ENCODE measurements at regions not wholly inside any gene's neighbourhood (a gene's known extent, or its start where the extent isn't known, plus 50 kb on each side); places are given as distances from the start of the nearest gene placed in this dataset.

GRCh38 chr22:49042066-49042465 is 785.6 kb downstream of the BRD1 start:
- no peak for TF ChIP-seq CTCF (IDR thresholded peaks at IDR 0.05; ENCODE audit: borderline replicate concordance, insufficient read depth, low read depth, low read length)

GRCh38 chr22:49040754-49041467 is 786.8 kb downstream of the BRD1 start:
- H3K4me3 ChIP-seq (ENCODE audit: low read depth, low read length) = no peak overlapping the region
- no peak for TF ChIP-seq CTCF (IDR thresholded peaks at IDR 0.05; ENCODE audit: borderline replicate concordance, insufficient read depth, low read depth, low read length)

More at GRCh38 chr22:49042066-49042465, 785.6 kb downstream of the BRD1 start:
- no peak overlapping the region for H3K4me3 ChIP-seq (ENCODE audit: low read depth, low read length)

DNA sequence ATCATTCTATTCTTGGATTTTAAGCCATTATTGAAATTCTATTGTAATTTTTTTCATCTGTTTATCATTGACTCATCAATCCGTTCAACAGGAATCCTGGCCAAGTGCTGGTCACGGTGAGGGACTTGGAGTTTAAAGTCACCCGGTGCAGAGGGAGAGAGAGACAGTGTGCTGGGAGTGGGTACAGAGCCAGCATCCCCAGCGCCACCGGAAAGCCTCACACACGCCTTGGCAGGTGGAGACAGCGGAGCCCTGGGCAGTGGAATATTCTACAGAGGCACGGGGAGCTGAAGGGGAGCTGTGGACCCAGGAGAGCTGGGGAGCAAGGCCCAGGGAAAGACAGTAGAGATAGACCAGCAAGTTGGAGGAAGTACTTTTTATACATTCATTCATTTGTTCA is 787.6 kb downstream of the BRD1 start:
- no peak overlapping the region for H3K4me3 ChIP-seq (ENCODE audit: low read depth, low read length)
- TF ChIP-seq CTCF (IDR thresholded peaks at IDR 0.05; ENCODE audit: borderline replicate concordance, insufficient read depth, low read depth, low read length) = no peak

DNA sequence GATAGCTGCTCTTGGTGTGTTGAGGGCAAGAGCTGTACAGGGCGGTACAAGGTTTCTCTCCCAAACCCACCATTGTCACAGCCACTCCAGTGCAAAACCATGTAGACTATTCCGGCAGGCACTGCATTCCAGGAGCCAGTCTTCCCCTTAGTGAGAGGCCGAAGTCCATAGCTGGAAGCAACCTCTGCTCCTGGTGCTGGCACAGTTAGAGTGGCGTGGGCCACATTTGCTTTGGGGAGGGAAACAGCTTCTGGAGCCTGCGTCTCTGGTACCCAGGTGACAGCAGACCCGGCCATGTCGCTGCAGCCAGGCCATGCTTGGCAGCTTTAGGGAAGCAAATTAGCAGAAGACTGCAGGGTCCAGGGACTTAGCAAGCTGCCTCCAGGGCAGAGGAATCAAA is 788.0 kb downstream of the BRD1 start:
- no peak for TF ChIP-seq CTCF (IDR thresholded peaks at IDR 0.05; ENCODE audit: borderline replicate concordance, insufficient read depth, low read depth, low read length)
- no peak overlapping the region for H3K4me3 ChIP-seq (ENCODE audit: low read depth, low read length)

DNA sequence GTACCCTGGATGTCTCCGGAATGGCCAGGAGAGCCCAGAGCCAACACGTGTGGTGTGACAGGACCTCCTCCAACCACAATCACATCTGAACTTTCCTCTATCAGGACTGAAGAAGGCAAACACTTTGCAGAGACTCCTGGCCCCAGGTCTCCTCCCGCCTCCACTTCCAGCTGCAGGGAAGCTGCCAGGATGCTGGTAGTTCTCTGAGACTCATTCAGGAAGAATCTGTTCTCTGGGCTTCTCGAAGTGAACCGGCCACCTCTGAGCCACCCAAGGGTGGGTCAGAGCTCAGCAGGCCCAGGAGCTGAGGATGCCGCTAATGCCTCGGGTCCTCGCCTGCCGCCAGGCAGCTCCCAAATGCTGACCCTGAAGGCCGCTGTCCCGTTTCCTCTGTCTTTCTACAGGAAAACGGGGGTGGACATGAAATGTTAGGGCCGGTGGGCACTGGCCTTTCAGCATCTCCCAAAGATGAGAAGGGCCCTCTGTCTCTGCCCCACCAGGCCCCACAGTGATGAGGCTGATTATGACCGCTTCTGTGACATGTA is 789.9 kb downstream of the BRD1 start:
- no peak for TF ChIP-seq CTCF (IDR thresholded peaks at IDR 0.05; ENCODE audit: borderline replicate concordance, insufficient read depth, low read depth, low read length)
- no peak overlapping the region for H3K4me3 ChIP-seq (ENCODE audit: low read depth, low read length)

- H3K4me3 ChIP-seq (ENCODE audit: low read depth, low read length) = no peak overlapping the region
- no peak for TF ChIP-seq CTCF (IDR thresholded peaks at IDR 0.05; ENCODE audit: borderline replicate concordance, insufficient read depth, low read depth, low read length)
Observed at GRCh38 chr22:49036513-49036912, 791.2 kb downstream of the BRD1 start.

GRCh38 chr22:49035818-49036457 is 791.7 kb downstream of the BRD1 start:
- no peak for TF ChIP-seq CTCF (IDR thresholded peaks at IDR 0.05; ENCODE audit: borderline replicate concordance, insufficient read depth, low read depth, low read length)

More at GRCh38 chr22:49035818-49036457, 791.7 kb downstream of the BRD1 start:
- no peak overlapping the region for H3K4me3 ChIP-seq (ENCODE audit: low read depth, low read length)
